K562 (cell line): ENCODE measurements at regions not wholly inside any gene's neighbourhood (a gene's known extent, or its start where the extent isn't known, plus 50 kb on each side); places are given as distances from the start of the nearest gene placed in this dataset.

ENCODE experiments used
- ATAC-seq: fragments of 200-7000 bp; cut with Tn5 transposase; 3 replicates; pipeline ENCODE4 v1.9.1; 2020; ENCODE audit warnings: moderate library complexity
- BruUV-seq: library from RNA; stranded (reverse); fragments of 400-500 nt; replicated peaks from 2 replicates; lab custom pipeline; 2021; lab: Mats Ljungman, UMichigan
- CTCF ChIA-PET: fragments of 300-600 bp; formaldehyde crosslinking; extraction: SDS; loops from one replicate; lab custom pipeline; 2021; ENCODE audit warnings: low intra/inter-chr PET ratio; lab: Yijun Ruan, JAX
- POLR2A ChIA-PET: fragments of 300-600, 350-650 bp; sonication (Branson Sonifier 250); formaldehyde crosslinking; extraction: SDS; loops from one replicate; lab custom pipeline; 2021; ENCODE audit warnings: antibody characterized with exemption, inconsistent platforms; lab: Yijun Ruan, JAX
- DNase-seq, 4 experiments: peaks; one replicate each; pipeline versions ENCODE4 v3.0.0 to v3.0.0-alpha.2; 2011 to 2018; ENCODE audit warnings: low spot score in 3 of 4, mixed read lengths in 3 of 4; ENCODE audit errors: extremely low read depth in 1 of 4
- FAIRE-seq: peaks from 2 replicates; lab custom pipeline; 2011; peaks lifted over from hg19 to GRCh38; lab: Jason Lieb, UNC
- H2AFZ ChIP-seq: 2 replicates; pipeline ENCODE4 v1.6.0; 2011; ENCODE audit warnings: low read depth, low read length, control low read depth, inconsistent platforms
- H3K27ac ChIP-seq: fragments of 200-600 bp; 3 replicates; pipeline ENCODE4 v1.8.0; 2011; ENCODE audit warnings: low read depth, mild to moderate bottlenecking, control low read depth, inconsistent platforms, low read length, moderate library complexity, mixed read lengths; ENCODE audit errors: extremely low read depth
- H3K27me3 ChIP-seq, 2 experiments: fragments of 300-600 bp in 1 of 2; 2 replicates in 1 of 2; 3 replicates in 1 of 2; pipeline versions ENCODE4 v1.6.0 to v1.8.0; 2011; ENCODE audit warnings: inconsistent platforms in 2 of 2, low read length in 2 of 2, mild to moderate bottlenecking in 1 of 2, mixed read lengths in 1 of 2, moderate library complexity in 1 of 2; ENCODE audit not compliant: control insufficient read depth in 2 of 2, insufficient read depth in 2 of 2
- H3K36me3 ChIP-seq: fragments of 300-600 bp; 3 replicates; pipeline ENCODE4 v1.8.0; 2011; ENCODE audit warnings: mild to moderate bottlenecking, low read length, inconsistent platforms; ENCODE audit not compliant: control insufficient read depth, insufficient read depth
- H3K4me1 ChIP-seq, 2 experiments: fragments of 200-600 bp in 1 of 2; replicated peaks in 1 of 2; 2 replicates in 1 of 2; 3 replicates in 1 of 2; pipeline versions ENCODE4 v1.5.1 to v1.8.0; 2011; ENCODE audit warnings: inconsistent platforms in 2 of 2, low read length in 2 of 2, mild to moderate bottlenecking in 1 of 2, mixed read lengths in 1 of 2, moderate library complexity in 1 of 2; ENCODE audit not compliant: control insufficient read depth in 2 of 2, insufficient read depth in 2 of 2
- H3K4me2 ChIP-seq: 2 replicates; pipeline ENCODE4 v1.6.1; 2011; ENCODE audit warnings: low read length, control low read depth, inconsistent platforms, mixed read lengths; ENCODE audit not compliant: insufficient read depth
- H3K4me3 ChIP-seq: fragments of 200-600 bp; sonication (generic), shearing (Covaris generic); 2 replicates; pipeline ENCODE4 v1.5.1; 2016; ENCODE audit warnings: control low read depth, inconsistent platforms
- H3K79me2 ChIP-seq: fragments of 200-600 bp; 3 replicates; pipeline ENCODE4 v1.8.0; 2011; ENCODE audit warnings: low read length, inconsistent platforms; ENCODE audit not compliant: control insufficient read depth, insufficient read depth
- H3K9ac ChIP-seq, 2 experiments: 2 replicates each; pipeline versions ENCODE4 v1.6.0 to v1.6.1; 2011; ENCODE audit warnings: low read depth in 2 of 2, low read length in 2 of 2, control low read depth in 1 of 2, inconsistent platforms in 1 of 2, mild to moderate bottlenecking in 1 of 2, mixed read lengths in 1 of 2; ENCODE audit not compliant: insufficient read depth in 1 of 2
- H3K9me1 ChIP-seq: one replicate; pipeline ENCODE4 v1.6.0; 2011; ENCODE audit warnings: inconsistent platforms, mild to moderate bottlenecking, low read length, moderate library complexity; ENCODE audit not compliant: control insufficient read depth, insufficient read depth
- H3K9me3 ChIP-seq: replicated peaks from 2 replicates; pipeline ENCODE4 v1.5.1; 2011; ENCODE audit warnings: low read depth, low read length, inconsistent platforms; ENCODE audit not compliant: control insufficient read depth, insufficient read depth
- H4K20me1 ChIP-seq: replicated peaks from 2 replicates; pipeline ENCODE4 v1.6.1; 2011; ENCODE audit warnings: low read length, inconsistent platforms, mixed read lengths; ENCODE audit not compliant: control insufficient read depth, insufficient read depth
- HNRNPL ChIP-seq: fragments of 200-400 bp; formaldehyde crosslinking; IDR thresholded peaks from 2 replicates; pipeline ENCODE4 v1.6.1; 2017; ENCODE audit warnings: low read depth, mild to moderate bottlenecking, low read length
- SRSF7 ChIP-seq: fragments of 200-400 bp; formaldehyde crosslinking; optimal IDR thresholded peaks from 2 replicates; pipeline ENCODE3; 2017; ENCODE audit warnings: mild to moderate bottlenecking, low read depth, low read length
- ZBTB17 ChIP-seq: fragments of 450-650 bp; formaldehyde crosslinking; IDR thresholded peaks from 2 replicates; pipeline ENCODE4 v1.4.0; 2020; ENCODE audit warnings: mild to moderate bottlenecking
- WGBS: fragments of 100-300 bp; shearing (Covaris generic); methylation state at CpG from one replicate; pipeline ENCODE4 v1.1.6; 2016; ENCODE audit warnings: low coverage, mixed read lengths; ENCODE audit not compliant: insufficient coverage; ENCODE audit errors: missing lambda C conversion rate; 5-methylcytosine and 5-hydroxymethylcytosine counted together
- in situ Hi-C: fragments of 300-500 bp; cut with MboI; formaldehyde crosslinking; loops from 4 replicates; pipeline ENCODE4 v1.15.0; 2018; ENCODE audit warnings: inconsistent platforms, mixed read lengths
- intact Hi-C: fragments of 100-400 bp; cut with micrococcal nuclease; formaldehyde crosslinking; loops from 2 replicates; pipeline ENCODE4 v1.14.2; 2022
- TF ChIP-seq, protein P1 (sequence below): sonication (generic); formaldehyde crosslinking; IDR thresholded peaks from 2 replicates; pipeline ENCODE4 v1.8.1; 2023; ENCODE audit warnings: mild to moderate bottlenecking, missing genetic modification reagents
- TF ChIP-seq, protein P2 (sequence below): sonication (generic); formaldehyde crosslinking; IDR thresholded peaks from 2 replicates; pipeline ENCODE4 v1.9.0; 2022; ENCODE audit warnings: mild to moderate bottlenecking, missing genetic modification reagents
- TF ChIP-seq, protein P3 (sequence below), 3 experiments: fragments of 200-800 bp in 1 of 3; sonication (Bioruptor generic) in 1 of 3; sonication (generic) in 1 of 3; formaldehyde crosslinking in 1 of 3; IDR thresholded peaks; 2 replicates each; pipeline versions ENCODE4 v1.6.1 to v1.8.0; 2016 to 2022; ENCODE audit warnings: mild to moderate bottlenecking in 2 of 3, missing compliant biosample characterization in 2 of 3, missing genetic modification characterization in 2 of 3, missing genetic modification reagents in 1 of 3

DNA sequence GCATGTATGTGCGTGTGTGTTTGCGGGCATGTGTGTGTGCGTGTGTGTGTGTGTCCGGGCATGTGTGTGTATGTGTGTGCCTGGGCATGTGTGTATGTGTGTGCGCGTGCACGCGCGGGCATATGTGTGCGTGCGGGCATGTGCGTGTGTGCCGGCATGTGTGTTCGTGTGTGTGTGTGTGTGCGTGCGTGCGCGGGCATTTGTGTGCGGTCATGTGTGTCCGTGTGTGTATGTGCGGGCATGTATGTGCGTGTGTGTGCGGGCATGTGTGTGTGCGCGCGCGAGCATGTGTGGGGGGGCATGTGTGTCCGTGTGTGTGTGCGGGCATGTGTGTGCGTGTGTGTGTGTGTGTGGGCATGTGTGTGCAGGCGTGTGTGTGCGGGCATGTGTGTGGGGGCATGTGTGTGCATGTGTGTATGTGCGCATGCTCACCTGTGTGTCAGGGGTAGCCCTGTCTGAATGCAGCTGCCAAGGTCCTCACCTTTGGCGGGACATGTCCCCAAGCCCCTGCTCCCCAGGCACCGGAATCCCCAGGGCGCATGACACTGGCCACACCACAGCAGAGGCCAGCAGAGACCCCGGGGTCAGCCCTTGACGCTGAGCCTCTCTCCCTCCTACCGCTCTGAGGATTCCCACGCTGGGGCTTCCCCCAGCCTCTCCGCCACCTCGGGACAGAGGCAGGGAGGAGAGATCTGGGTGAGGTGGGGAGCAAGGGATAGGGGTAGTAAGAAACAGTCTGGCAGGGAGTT lies 109.5 kb upstream of the NCOR2 start:
- no peak overlapping the region for H3K4me2 ChIP-seq
- peaks cover 5 to 52% of the 10 kb centered on the region in 2 experiments for H3K4me1 ChIP-seq
- no peak overlapping the region for H2AFZ ChIP-seq
- no peaks in the 10 kb centered on the region for H3K9me1 ChIP-seq
- H4K20me1 ChIP-seq, result no peaks in the 10 kb centered on the region; the same call in 1 of the 2 replicates
- H3K4me3 ChIP-seq, result no peak overlapping the region
- no peak overlapping the region for H3K27ac ChIP-seq
- BruUV-seq, result no TSS peak
- H3K27me3 ChIP-seq, result peaks cover 0 to 20% of the 10 kb centered on the region in 2 experiments; a peak in 3 of 5 replicates
- H3K9me3 ChIP-seq, result no peaks in the 10 kb centered on the region; the same call in 1 of the 2 replicates
- ATAC-seq (no peak), DNase-seq (no peak), FAIRE-seq (no peak)
- ChIA-PET POLR2A (interaction anchor here (0.8 kb wide), 1 partner anchor 9 kb away, joined by 4 read pairs; no protein-coding TSS in a partner anchor), CTCF (no interaction called here)
- no peak overlapping the region for H3K9ac ChIP-seq
- no peaks in the 10 kb centered on the region for H3K79me2 ChIP-seq
- intact Hi-C loops, result no loop called here
- H3K36me3 ChIP-seq, result no peaks in the 10 kb centered on the region
- in situ Hi-C loops, result no loop called here
- 85% methylated on average over 24 of the region's 42 CpGs for WGBS
- TF ChIP-seq HNRNPL, result 0 out of 2 replicates have a peak, but pooled peaks have one; percentile 42
- TF ChIP-seq ZBTB17 (CRISPR knock-in tag), result no peak
- TF ChIP-seq, protein P1, sequence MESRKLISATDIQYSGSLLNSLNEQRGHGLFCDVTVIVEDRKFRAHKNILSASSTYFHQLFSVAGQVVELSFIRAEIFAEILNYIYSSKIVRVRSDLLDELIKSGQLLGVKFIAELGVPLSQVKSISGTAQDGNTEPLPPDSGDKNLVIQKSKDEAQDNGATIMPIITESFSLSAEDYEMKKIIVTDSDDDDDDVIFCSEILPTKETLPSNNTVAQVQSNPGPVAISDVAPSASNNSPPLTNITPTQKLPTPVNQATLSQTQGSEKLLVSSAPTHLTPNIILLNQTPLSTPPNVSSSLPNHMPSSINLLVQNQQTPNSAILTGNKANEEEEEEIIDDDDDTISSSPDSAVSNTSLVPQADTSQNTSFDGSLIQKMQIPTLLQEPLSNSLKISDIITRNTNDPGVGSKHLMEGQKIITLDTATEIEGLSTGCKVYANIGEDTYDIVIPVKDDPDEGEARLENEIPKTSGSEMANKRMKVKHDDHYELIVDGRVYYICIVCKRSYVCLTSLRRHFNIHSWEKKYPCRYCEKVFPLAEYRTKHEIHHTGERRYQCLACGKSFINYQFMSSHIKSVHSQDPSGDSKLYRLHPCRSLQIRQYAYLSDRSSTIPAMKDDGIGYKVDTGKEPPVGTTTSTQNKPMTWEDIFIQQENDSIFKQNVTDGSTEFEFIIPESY (CRISPR knock-in tag), result peak; percentile 58; the same call in 1 of the 2 replicates
- TF ChIP-seq, protein P2, sequence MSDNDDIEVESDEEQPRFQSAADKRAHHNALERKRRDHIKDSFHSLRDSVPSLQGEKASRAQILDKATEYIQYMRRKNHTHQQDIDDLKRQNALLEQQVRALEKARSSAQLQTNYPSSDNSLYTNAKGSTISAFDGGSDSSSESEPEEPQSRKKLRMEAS, result peak; percentile 13; the same call in 1 of the 2 replicates
- TF ChIP-seq, protein P3, sequence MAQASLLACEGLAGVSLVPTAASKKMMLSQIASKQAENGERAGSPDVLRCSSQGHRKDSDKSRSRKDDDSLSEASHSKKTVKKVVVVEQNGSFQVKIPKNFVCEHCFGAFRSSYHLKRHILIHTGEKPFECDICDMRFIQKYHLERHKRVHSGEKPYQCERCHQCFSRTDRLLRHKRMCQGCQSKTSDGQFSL (CRISPR knock-in tag; IDR thresholded peaks at IDR 0.05), result peak; percentile 71
- TF ChIP-seq, protein P3 (tag; IDR thresholded peaks at IDR 0.05), result no peak
- TF ChIP-seq SRSF7, result peak; percentile 76
